GM04503 (cell line): ENCODE measurements at regions not wholly inside any gene's neighbourhood (a gene's known extent, or its start where the extent isn't known, plus 50 kb on each side); places are given as distances from the start of the nearest gene placed in this dataset.

Experiments used
- DNase-seq: peaks from one replicate; pipeline ENCODE4 v3.0.0-alpha.2; 2012; ENCODE audit warnings: low read depth

DNA sequence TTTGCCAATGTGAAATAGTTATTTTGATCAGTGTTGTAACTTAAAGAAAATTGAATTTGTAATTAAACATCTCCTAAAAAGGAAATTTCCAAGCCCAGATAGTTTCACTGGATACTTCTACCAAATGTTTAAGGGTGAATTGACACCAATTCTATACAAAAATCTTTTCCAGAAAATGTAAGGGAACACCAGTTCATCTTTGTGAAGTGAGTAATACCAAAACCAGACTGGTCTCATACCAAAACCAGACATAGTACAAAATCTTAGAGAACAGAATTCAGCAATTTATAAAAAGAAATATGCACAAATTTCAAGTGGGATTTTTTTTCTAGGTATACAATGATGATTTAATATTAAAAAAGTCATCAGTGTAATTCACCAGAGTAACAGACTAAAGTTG, 86.0 kb upstream of the ZNF32 start:
- no peak for DNase-seq

DNA sequence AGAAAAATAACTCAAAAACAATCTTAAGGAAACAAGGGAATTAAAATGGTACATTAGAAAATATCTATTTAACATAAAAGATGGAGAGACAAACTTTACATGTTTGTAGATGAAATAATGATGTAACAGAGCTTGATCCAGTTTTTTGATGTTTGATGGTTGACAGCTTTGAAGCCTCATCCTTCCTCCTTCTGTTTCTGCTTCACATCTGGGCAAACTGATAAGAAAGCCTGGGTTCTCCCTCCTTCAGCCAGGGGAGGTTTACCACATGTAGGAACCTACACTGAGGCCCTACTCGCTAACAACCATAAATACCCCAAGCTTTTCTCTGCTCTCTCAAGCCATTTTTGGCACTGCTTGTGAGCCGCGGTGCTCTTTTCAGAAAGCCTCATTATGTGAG, 82.8 kb upstream of the ZNF32 start:
- DNase-seq: no peak

DNA sequence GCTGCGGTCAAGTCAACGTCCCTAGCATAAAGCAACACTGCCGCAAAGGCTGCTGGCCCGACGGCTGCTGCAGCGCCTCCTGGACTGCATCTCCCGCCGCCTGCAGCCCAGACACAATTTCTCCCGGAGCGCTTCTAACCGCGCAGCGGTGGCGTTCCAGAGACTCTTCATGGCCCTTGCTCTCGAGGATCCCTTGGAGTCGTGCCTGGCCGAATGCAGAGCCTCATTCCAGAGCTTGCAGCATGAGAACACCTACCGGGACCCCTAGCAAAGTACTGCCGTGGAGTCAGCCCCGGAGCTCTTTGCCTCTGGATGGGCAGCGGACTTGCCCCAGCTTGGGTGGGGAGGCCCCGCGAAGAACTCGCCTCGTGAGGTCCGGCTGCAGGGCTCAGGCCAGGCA, 79.7 kb upstream of the ZNF32 start:
- DNase-seq: no peak

DNA sequence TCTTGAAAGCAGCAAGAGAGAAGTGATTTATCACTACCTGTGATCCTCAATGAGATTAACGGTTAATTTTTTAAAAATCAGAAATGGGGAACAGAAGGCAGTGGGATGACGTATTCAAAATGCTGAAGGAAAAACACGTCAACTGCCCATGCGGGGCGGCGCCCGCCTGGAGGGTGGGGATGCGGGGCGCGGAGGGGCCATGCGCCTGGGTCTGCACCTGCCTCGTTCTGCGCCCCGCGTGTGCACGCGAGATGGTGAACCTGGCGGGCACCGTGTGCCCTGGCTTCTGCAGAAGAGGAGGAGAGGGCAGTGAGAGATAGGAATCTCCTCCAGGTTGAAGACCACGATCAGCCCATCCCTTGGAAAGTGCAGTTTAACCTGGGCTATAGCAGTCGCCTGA, 79.3 kb upstream of the ZNF32 start:
- DNase-seq: no peak

DNA sequence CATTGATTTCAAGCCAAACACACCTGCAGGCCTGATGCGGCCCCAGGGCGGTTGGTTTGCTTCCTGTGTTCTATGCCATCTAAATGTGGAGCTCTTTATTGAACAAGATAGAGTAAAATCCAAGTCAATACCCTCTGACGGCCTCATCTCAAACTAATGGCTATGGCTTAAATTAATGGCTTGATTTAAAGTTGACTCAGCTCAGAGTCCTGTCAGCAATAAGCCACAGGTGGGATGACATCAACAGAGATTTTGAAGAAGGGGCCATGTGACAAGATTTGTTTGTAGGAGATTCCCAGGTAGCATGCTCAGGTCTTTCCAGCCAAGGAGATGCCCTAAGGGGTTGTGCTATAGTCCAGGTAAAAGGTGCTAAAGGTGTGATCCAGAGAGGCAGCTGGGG, 66.7 kb upstream of the ZNF32 start:
- no peak for DNase-seq

DNA sequence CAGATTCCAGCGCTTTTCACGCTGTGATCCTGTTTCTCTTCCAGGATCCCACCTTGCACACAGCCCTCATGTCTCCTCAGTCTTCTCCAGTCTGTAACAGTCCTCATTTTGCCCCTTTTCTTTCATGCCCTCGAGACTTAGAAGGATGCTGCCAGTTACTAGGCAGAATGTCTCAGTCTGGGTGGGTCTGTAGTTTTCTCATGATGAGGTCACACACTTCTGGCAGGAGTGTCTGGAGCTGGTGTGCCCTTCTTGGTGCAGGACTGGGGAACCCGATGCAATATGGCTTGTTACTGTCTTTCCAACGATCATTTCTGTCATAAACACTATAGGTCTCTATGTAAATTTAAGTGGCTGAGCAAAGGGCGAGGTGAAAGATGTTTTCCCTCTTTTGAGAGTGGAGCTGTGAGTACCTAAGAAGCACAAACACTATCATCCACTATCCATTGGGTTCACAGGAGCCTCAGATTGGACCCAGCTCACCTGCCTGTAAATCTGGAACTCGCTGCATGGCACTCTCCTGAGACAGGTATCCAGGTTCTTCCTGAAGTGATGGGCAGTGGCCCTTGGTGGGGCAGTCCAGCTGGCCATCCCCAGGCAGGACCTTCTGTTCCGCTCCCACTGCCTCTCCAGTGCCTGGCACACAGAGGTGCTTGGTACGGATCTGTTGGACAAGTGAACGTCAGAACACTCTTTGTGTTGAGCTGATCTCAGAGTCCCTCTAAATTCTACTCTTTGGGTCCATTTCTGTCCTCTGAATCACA, 64.3 kb upstream of the ZNF32 start:
- no peak for DNase-seq

DNA sequence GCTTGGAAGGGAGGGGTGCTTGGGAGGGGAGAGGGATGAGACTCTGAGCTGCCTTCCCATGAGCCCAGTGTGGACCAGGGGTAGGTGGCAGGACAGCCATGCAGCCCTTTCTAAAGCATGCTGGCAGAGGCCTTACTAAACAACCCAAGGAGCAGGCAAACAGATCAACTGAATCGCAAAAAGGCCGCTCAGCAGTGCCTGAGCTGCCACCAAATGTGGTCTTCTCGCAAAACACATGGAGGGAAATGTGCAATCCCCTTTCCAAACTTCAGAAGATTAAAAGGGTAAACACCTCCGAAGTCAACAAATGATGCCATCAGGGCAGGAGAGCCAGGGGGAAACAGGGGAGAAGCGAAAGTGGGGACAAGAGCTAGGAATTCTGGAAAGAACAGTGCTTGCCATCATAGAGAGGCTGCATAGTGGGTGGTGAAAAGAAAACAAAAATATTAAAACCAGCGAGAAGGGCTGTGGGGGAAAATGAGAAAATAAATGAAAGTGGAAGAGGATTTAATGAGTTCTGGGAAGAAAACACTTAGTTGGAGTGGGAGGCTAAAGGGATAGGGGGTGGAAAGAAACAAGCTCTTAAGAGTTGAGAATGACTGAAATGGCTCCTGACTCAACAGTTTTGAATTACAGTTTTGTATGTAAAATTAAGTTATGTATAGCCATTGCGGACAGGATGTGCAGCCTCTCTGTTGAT, 62.2 kb upstream of the ZNF32 start:
- no peak for DNase-seq

DNA sequence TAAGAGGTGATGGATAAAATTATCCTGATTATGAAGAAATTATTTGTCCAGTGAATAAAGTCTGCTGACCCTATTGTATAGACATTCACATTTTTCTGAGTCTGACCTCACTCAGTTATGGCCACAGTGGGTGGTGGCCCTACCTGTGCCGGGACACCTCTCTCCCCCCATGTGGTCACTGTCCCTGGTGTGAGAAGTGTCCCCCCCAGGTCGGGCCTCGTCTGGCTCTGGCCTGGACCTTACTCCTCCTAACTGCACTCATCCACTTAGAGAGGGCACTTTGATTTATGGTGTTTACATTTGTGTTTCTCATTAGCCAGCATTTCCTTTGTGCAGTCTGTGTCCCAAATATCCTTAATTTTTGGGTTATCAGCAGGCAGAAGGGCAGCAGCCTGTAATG, 59.6 kb upstream of the ZNF32 start:
- no peak for DNase-seq

DNA sequence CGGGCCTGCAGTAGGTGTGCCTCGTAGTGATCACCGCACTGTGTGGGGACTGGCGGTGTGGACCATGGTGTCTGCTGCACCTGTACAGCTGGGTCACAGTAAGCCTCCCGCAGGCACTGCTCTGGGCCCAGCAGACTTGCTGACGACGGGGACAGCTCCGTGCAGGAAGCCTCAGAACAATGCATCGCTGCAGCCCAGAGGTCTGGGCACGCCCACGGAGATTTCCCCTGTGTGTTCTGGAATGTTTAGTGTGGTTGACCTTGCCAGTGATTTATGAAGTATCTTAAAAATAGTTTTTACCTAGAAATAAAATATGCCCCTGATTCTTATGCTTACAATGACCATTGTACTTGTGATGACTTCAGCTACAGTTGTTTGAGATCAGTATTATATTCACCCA, 59.1 kb upstream of the ZNF32 start:
- no peak for DNase-seq

DNA sequence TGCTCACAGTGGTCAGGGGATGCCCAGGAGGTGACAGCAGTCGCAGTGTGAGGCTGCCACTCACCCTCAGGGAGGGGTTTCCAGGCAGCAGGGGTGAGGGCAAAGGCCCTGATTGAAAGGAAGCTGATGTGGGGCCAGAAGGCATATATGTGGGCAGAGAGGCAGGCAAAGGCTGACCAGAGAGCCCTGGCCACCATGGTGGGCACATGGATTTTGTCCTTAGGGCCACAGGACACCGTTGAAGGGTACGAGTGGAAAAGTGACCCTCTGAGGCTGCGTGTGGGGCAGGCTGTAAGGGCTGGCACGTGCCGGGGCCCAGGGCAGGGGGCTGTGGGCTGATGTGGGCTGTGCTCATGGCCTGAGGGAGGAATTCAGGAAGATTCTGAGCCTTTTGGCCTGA, 57.5 kb upstream of the ZNF32 start:
- DNase-seq: no peak

DNA sequence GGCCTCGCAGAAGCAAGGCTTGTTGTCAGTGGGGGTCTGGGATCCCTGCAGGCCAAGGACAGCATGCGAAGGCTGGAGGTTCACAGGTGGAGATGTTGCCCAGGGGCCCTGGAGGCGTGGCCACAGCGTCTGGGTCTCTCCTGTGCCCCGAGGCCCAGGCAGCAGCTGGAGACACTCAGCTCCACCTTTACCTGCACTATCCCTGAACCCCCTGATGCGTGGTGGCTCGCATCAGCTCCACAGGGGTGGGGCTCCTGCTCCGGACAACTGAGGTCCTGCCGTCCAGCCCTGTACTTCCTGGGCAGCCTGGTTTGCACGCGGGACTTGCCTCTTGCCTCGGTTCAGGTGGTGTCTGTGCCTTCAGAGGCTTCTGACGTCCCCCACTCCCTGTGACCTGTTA, 54.6 kb upstream of the ZNF32 start:
- DNase-seq: no peak

DNA sequence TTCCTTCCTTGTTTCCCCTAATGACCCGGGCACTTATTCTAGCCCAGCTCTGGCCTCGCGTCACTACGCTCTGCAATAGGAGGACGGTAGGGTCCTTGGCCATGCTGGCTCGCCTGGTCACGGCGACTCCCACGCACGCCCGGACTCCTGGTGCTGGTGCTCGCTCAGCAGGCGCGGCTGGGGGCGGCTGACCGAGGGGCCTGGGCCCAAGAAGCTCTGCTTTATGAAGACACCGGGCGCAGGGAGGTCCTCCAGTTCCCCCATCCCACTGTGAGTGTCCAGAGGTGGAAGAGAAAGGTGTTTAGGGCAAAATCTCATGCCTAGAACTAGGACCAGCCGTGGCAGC, 54.2 kb upstream of the ZNF32 start:
- DNase-seq: no peak

DNA sequence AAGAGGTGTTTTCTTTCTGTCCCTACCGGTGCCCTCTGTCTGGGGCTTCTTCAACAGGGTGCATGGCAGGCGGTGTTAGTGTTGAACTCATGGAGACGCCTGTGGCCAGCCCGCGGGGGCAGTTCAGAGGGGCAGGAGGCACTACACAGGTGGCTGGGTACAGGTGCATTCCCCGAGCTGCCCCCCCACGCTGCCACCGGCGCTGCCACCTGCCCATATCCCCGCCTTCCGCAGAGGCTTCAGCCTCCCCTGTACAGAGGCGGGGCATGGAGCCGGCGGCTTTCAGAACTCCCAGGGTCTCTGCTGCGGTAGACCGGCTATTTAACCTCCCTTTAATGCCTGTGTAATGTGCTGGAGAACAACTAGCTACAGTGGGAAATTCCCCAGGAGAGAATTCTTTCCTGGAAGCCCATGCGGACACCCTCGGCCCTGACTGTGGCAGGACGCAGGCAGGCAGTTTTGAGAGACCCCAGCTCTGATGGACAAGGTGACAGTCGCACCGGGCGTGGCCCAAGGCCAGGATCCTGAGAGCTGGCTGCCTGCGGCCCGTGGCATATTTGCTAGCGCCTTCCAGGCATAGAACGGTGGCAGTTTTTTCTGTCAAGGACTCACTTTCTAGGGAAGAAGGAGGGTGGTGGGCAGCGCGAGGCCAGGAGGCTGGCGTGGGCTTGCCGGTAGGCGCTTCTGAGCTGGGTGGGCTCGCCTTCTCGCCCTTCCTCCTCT, 53.7 kb upstream of the ZNF32 start:
- no peak for DNase-seq

DNA sequence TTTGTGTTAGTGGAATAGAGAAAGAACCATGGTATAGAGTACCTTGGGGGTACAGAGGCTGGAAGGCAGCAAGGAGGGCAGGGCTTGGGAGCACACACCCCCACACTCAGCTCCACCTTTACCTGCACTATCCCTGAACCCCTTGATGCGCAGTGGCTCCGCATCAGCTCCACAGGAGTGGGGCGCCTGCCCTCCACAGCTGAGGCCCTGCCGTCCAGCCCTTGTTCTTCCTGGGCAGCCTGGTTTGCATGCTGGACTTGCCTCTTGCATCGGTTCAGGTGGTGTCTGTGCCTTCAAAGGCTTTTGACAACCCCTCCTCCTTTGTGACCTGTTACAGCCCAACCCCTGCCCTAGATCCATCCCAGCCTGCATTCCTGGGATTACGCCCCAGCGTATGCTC, 52.6 kb upstream of the ZNF32 start:
- DNase-seq: no peak

DNA sequence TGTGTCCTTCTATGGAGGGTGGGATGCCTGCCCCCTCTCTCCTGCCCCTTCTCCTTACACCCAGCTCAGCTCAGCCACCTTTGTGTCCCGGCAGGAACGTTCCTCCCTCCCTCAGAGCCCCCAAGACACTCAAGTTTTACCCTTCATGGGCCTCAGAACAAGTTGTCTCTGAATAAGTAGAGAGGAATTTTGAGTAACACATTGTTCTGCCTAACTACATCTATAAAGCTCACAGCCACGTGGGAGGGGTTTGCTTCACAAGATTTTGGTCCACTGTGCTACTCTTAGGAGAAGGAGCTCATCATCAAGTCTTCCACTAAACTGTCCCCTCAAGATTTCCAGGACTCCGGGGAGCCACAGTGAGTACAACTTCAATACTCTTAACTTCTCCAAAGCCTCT, 51.6 kb upstream of the ZNF32 start:
- no peak for DNase-seq

DNA sequence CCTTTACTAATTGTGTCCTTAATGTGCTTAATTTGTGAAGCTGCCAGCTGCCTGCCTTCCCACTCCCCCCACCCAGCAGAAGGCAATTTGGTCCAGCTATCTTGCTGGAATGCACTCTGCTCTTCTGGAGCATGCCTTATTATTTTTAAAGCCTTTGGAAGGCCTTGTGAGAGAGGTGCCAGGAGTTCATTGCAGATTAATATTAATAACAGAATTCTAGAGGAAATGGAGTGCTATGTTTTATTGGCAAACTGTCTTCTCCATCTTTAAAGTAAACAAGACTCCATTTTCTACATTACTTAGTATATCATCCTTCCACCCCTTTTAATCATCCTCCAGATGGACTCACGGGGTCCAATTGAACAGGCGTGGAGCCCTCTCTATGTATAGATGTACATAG, 50.8 kb upstream of the ZNF32 start:
- DNase-seq: no peak
